Neutrophil (primary cell): ENCODE measurements at regions not wholly inside any gene's neighbourhood (a gene's known extent, or its start where the extent isn't known, plus 50 kb on each side); places are given as distances from the start of the nearest gene placed in this dataset.
"Not testable (repeated sequence)": the region's sequence is repeated elsewhere in the genome, so short reads cannot be mapped to it uniquely, and the experiment has no call there.

Source experiments
- H3K27ac ChIP-seq: fragments of 200-600 bp; sonication (generic); 2 replicates; pipeline ENCODE4 v1.5.1; 2016; ENCODE audit warnings: mild to moderate bottlenecking, moderate library complexity
- H3K27me3 ChIP-seq: fragments of 200-600 bp; sonication (generic); 2 replicates; pipeline ENCODE4 v1.6.0; 2016; ENCODE audit warnings: mild to moderate bottlenecking
- H3K36me3 ChIP-seq: fragments of 200-600 bp; sonication (generic); 2 replicates; pipeline ENCODE4 v1.5.1; 2017
- H3K4me1 ChIP-seq, 2 experiments: fragments of 200-600 bp in 1 of 2; sonication (generic) in 1 of 2; 1 replicate in 1 of 2; 2 replicates in 1 of 2; pipeline versions ENCODE4 v1.5.1 to v1.6.1; 2013 to 2016; ENCODE audit warnings: low read depth in 1 of 2, low read length in 1 of 2, mild to moderate bottlenecking in 1 of 2, moderate library complexity in 1 of 2; ENCODE audit not compliant: control insufficient read depth in 1 of 2, insufficient read depth in 1 of 2
- H3K4me3 ChIP-seq, 2 experiments: fragments of 200-600 bp in 1 of 2; sonication (generic) in 1 of 2; 1 replicate in 1 of 2; 2 replicates in 1 of 2; pipeline ENCODE4 v1.5.1; 2013 to 2016; ENCODE audit warnings: low read depth in 1 of 2, low read length in 1 of 2, mild to moderate bottlenecking in 1 of 2, moderate library complexity in 1 of 2
- H3K9me3 ChIP-seq: fragments of 200-600 bp; sonication (generic); 2 replicates; pipeline ENCODE4 v1.5.1; 2016
- CTCF ChIP-seq: fragments of 200-600 bp; sonication (generic); IDR thresholded peaks from 2 replicates; pipeline ENCODE4 v1.5.1; 2016; ENCODE audit warnings: antibody characterized with exemption

- TF ChIP-seq CTCF: no peak
- Histone ChIP-seq H3K4me1 (no peaks in the 10 kb centered on the region), H3K27me3 (no peaks in the 10 kb centered on the region), H3K4me3 (no peak overlapping the region), H3K9me3 (no peaks in the 10 kb centered on the region), H3K36me3 (no peaks in the 10 kb centered on the region), H3K27ac (no peak overlapping the region)
Measured at GRCh38 chr10:10726101-10726500, 291.6 kb upstream of the CELF2 start.

GRCh38 chr10:10727411-10727810 lies 290.3 kb upstream of the CELF2 start:
- not testable (repeated sequence) for H3K4me3 ChIP-seq, H3K9me3 ChIP-seq, H3K27me3 ChIP-seq, H3K36me3 ChIP-seq, H3K27ac ChIP-seq, H3K4me1 ChIP-seq

DNA sequence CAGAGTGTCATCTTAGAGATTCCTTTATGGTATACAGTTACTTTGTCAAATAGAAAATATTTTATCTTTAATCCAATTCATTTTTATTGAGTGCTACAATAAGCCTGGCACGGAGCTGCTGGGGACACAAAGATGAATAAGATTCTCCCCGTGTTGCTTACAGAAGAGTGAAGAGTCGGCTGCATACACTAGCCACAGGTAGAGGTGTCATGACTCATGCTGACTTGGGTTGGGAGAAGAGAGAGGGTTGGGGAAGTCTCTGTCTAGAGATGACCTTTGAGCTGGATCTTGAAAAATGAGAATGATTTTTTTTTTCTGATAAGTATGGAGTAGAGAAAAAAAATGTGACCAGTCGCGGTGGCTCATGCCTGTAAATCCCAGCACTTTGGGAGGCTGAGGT lies 289.9 kb upstream of the CELF2 start:
- Histone ChIP-seq H3K27ac (no peak overlapping the region), H3K36me3 (no peaks in the 10 kb centered on the region), H3K4me3 (no peak overlapping the region), H3K27me3 (no peaks in the 10 kb centered on the region), H3K9me3 (no peaks in the 10 kb centered on the region), H3K4me1 (no peaks in the 10 kb centered on the region)
- no peak for TF ChIP-seq CTCF

DNA sequence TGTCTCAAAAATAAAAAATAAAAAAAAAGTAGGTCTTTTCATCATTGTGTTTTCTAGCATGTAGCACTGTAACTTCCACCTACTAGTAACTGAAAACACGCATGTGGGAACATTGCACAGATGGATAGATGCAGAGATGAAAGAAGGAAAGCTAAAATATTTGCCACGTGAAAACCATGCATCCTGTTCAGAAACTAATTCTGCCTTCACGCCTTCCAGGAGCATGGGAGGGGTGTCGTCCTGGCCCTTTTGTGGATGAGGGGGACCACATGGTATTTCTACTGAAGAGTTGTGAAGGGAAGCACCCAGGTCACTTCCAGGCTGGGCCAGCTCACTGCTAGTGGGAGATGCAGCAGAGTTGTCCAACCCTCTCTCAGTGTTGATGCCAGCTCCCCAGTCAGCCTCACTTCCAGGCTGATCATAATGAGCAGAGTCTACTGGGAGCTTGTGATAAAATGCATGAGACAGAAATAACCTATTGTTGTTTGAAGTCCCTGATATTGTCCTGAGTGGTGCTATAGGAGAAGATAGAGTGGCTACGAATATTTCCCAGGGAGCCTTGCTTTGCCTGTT lies 287.1 kb upstream of the CELF2 start:
- Histone ChIP-seq H3K9me3 (no peaks in the 10 kb centered on the region), H3K27me3 (no peaks in the 10 kb centered on the region), H3K36me3 (no peaks in the 10 kb centered on the region), H3K27ac (no peak overlapping the region), H3K4me1 (peaks cover 17 to 19% of the 10 kb centered on the region in 2 experiments), H3K4me3 (no peak overlapping the region)
- TF ChIP-seq CTCF: no peak

DNA sequence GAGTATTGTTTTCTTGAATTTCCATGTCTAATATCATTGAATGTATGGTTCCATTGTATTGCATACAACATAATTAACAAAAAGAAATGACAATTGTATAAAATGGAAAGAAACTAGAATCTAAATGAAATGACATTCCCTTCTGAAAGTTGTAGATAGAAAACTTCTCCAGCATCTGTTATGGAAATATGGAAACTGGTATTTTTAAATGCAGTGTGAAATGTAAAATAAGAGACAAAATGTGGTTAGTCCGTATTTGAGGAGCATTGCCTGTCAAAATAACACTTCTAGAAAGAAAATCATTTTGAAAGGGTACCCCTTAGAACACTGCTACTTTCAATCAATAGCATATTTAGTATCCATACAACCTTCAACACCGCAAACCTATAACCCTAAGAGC lies 286.3 kb upstream of the CELF2 start:
- Histone ChIP-seq H3K36me3 (no peaks in the 10 kb centered on the region), H3K4me3 (no peak overlapping the region), H3K27ac (no peak overlapping the region), H3K9me3 (no peaks in the 10 kb centered on the region), H3K4me1 (peaks cover 19 to 22% of the 10 kb centered on the region in 2 experiments), H3K27me3 (no peaks in the 10 kb centered on the region)
- TF ChIP-seq CTCF: no peak

DNA sequence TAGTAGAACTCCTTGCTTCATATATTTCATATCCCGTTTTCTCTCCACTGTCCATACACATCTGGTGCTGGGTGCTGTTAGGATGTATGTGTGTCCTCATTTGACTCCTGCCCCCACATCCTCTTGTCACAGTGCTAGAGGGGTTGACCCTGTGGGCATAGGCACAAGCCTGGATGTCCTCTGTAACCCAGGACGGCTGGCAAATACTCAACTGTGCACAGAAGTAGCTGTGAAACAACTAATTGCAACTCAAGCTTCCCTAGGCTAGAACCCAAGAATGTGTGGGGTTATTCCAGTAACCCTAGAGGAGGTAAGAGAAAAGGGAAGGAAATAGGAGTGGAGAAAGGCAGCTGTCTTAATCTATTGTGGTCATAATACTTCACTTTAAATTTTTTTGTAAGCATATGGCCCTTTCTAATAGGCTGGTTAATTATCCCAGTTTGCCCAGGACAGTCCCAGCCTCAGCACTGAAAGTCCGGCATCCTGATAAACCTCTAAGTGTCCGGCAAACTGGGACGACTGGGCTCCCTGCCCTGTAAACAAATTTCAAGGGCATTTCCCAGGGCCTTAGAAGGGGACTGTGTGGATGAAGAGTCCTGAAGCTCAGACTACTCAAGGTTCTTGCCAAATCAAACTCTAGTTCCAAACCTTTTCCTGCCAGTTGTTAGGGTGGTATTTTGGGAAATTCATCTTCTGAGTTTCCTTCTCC lies 283.2 kb upstream of the CELF2 start:
- no peaks in the 10 kb centered on the region for H3K9me3 ChIP-seq
- H3K27ac ChIP-seq: peak overlapping the region; percentile 38
- no peaks in the 10 kb centered on the region for H3K36me3 ChIP-seq
- peaks cover 19 to 22% of the 10 kb centered on the region in 2 experiments for H3K4me1 ChIP-seq
- H3K27me3 ChIP-seq: no peaks in the 10 kb centered on the region
- no peak for TF ChIP-seq CTCF
- no peak overlapping the region for H3K4me3 ChIP-seq
